GM12865 (cell line): ENCODE measurements at regions not wholly inside any gene's neighbourhood (a gene's known extent, or its start where the extent isn't known, plus 50 kb on each side); places are given as distances from the start of the nearest gene placed in this dataset.

ENCODE experiments used
- DNase-seq: peaks from one replicate; pipeline ENCODE4 v3.0.0; 2010; ENCODE audit warnings: low read depth
- H3K4me3 ChIP-seq: 2 replicates; pipeline ENCODE4 v1.5.1; 2011; ENCODE audit warnings: mild to moderate bottlenecking, low read depth, low read length, control low read depth
- TF ChIP-seq, protein P1 (sequence below): IDR thresholded peaks from 2 replicates; pipeline ENCODE4 v1.5.1; 2011; ENCODE audit warnings: low read length, control low read depth, low read depth, inconsistent platforms; ENCODE audit not compliant: insufficient read depth; ENCODE audit errors: missing control alignments

DNA sequence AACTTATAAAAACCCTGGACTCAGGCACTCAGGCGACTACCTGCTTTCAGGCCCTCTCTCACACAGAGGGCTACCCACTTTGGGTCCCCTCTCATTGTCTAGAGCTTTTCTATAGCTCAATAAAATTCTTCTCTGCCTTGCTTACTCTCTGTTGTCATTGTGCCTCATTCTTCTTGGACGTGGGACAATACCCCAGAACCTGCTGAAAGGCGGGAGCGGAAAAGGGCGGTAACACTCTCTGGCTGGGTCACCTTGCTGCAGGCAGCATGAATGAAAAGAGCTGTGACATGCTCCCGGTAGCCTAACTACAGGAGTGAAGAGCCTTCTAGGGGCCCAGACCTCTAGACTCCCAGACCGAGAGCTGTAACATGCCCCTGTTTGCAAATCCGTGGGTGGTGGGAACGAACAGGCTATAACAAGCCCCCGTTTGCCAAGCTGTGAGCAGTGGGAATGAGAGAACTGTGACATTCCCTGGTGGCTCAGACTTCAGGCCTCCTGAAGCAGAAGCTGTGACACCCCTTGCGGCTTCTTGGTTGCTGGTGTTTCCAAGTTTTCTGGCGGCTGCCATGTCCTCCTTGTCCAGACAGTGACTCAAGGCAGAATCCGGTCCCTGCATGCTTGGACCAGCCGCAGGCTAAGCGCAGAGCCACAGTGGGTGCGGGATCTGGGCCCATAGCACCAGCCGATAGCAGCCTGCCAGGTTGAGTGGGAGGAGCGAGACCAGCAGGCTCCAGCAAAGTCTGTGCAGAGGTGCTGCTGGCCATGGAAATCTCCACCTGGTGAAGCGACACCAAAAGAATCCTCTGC, 684.6 kb downstream of the ARAP2 start:
- TF ChIP-seq, protein P1, sequence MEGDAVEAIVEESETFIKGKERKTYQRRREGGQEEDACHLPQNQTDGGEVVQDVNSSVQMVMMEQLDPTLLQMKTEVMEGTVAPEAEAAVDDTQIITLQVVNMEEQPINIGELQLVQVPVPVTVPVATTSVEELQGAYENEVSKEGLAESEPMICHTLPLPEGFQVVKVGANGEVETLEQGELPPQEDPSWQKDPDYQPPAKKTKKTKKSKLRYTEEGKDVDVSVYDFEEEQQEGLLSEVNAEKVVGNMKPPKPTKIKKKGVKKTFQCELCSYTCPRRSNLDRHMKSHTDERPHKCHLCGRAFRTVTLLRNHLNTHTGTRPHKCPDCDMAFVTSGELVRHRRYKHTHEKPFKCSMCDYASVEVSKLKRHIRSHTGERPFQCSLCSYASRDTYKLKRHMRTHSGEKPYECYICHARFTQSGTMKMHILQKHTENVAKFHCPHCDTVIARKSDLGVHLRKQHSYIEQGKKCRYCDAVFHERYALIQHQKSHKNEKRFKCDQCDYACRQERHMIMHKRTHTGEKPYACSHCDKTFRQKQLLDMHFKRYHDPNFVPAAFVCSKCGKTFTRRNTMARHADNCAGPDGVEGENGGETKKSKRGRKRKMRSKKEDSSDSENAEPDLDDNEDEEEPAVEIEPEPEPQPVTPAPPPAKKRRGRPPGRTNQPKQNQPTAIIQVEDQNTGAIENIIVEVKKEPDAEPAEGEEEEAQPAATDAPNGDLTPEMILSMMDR = no peak
- H3K4me3 ChIP-seq = no peak overlapping the region
- DNase-seq = no peak

DNA sequence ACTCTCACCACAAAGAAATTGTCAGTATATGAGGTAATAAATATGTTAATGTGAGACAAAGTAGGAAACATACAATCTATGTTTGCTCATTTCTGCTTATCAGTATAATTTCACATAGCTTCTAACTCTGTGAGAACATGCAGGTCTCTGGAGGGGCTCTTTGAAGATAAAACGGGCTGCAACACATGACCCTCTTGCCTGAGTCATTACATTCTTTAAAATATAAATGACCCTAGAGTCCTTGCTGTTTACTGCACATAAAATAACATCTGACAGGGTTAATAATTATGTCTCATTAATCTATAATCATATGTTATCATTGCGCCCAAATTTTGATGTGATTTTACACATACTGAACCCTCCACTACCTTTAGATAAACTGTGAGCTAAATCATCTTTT, 681.5 kb downstream of the ARAP2 start:
- no peak overlapping the region for H3K4me3 ChIP-seq
- TF ChIP-seq, protein P1 = no peak

DNA sequence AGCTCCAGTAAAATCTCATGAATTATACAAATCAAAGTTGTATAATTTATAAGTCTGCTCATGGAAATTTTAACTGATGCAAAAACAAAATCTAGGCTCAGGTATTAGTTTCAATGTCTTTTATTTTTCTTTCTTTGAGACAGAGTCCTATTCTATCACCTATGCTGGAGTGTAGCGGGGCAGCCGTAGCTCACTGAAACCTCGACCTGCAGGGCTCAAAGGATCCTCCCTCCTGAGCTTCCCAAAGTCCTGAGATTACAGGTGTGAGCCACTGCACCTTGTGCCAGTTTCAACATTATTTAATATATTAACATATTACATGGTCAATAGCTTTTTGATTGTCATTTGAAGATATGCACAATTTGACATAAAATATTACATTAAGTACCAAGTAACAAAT, 678.7 kb downstream of the ARAP2 start:
- DNase-seq = no peak
- H3K4me3 ChIP-seq = no peak overlapping the region
- TF ChIP-seq, protein P1 = no peak

More for the DNA sequence above, 681.5 kb downstream of the ARAP2 start:
- DNase-seq = no peak

DNA sequence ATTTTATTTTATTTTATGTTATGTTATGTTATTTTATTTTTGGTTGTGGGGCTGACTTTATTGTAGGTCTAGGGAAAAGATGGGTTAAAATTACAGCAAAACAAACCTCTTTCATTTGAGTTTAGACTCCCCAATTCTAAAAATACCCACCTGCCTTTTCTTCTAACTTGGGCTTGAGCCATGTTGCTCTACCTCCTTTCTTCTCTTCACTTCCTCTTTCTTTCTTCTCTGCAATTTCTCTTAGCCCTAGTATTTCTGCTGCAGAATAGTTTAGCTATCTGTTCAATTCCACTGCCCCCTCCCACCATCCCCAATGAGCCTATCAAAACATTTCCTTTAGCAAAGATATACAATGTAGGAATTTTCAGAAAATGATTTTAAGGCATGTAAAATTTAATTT, 653.3 kb downstream of the ARAP2 start:
- TF ChIP-seq, protein P1 = no peak
- no peak overlapping the region for H3K4me3 ChIP-seq

DNA sequence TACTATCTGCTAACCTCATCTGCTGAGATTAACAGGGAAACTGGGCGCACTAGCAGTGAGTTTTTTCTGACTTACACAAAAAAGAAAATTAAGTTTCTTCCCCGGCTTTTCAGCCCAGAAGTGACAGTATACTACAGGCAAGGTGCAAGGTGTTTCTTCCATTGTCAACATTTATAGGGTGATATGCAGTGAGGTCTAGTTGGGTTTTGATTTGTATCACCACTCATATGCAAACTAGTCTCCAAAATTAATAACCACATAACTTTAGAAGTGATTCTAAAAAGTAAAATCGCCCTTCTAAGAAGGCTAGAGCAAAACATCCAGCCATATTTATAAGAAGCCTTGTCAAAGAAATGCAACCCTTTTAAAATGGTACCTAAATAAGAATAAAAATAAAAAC, 640.1 kb downstream of the ARAP2 start:
- H3K4me3 ChIP-seq = no peak overlapping the region
- TF ChIP-seq, protein P1 = no peak
- peak; percentile 7 for DNase-seq

More for the DNA sequence above, 653.3 kb downstream of the ARAP2 start:
- no peak for DNase-seq

DNA sequence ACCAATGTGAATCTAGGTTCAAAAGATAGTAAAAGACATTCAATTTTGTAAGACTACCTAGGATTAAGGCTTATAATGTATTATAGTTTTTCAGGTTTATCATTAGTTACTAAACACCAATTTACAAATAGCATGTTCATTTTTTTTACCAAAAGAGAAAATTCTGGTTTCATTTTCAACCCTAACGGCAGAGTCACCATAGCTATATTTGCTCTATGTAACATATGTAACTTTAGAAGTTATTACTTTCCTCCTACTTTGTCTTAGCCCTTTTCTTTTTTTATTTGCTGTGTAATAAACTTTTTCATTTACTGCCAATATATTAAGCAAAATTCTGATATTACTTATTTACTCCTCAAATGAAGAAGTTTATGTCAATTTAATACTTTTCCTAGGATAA, 639.6 kb downstream of the ARAP2 start:
- H3K4me3 ChIP-seq = no peak overlapping the region
- TF ChIP-seq, protein P1 = no peak
- DNase-seq = peak; percentile 4

DNA sequence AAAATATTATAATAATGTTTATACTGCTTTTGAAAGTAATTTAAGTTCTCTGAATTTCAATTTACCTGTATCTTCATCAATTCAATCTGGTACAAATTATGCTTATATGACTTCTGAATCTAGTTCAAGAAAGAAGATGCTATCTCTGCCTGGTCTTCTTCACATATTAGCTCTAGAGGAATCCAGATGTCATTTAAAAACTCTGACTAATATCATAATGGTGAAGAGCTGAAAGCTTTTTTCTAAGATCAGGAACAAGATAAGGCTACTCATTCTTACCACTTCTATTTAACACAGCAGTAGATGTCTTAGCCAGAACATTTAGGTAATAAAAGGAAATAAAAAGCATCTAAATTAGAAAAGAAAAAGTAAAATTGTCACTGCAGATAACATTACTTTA, 636.1 kb downstream of the ARAP2 start:
- DNase-seq = no peak
- TF ChIP-seq, protein P1 = no peak
- H3K4me3 ChIP-seq = no peak overlapping the region
